Esophagus squamous epithelium (tissue), 4 donors: ENCODE measurements at regions not wholly inside any gene's neighbourhood (a gene's known extent, or its start where the extent isn't known, plus 50 kb on each side); places are given as distances from the start of the nearest gene placed in this dataset.

Experiments used
- CTCF ChIP-seq, 6 experiments: fragments of 450-650 bp in 4 of 6; fragments of 200-600 bp in 2 of 6; sonication (generic) in 2 of 6; IDR thresholded peaks; one replicate each; pipeline ENCODE4 v1.5.1; 2016 to 2019; ENCODE audit warnings: antibody characterized with exemption in 6 of 6, mild to moderate bottlenecking in 4 of 6, moderate library complexity in 4 of 6
- POLR2A ChIP-seq, 4 donors: fragments of 450-650 bp; IDR thresholded peaks; one replicate each; pipeline ENCODE4 v1.6.1; 2017; ENCODE audit warnings: antibody characterized with exemption in 4 of 4, mild to moderate bottlenecking in 4 of 4, moderate library complexity in 3 of 4

DNA sequence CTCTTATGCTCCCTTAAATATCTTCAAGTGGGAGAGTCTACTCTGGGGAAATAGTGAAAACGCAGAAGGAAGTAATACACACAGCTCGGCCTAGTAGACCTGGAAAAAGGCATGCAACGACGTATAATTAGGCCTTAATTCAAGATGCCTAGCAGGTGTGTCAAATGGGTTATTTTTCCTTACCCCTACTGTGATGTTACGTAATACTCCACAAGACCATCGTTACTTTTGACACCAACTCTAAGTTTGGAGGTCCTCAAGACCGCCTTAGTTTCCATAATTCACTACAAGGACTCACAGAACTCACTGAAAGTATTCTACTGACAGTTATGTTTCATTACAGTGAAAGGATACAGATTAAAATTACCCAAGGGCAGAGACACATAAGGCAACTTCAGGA is 1024.3 kb upstream of the MAP3K7 start:
- no peak for TF ChIP-seq CTCF (IDR thresholded peaks at IDR 0.05)
- no peak for TF ChIP-seq POLR2A (IDR thresholded peaks at IDR 0.05)
